Esophagus squamous epithelium (tissue), 4 donors: ENCODE measurements at regions not wholly inside any gene's neighbourhood (a gene's known extent, or its start where the extent isn't known, plus 50 kb on each side); places are given as distances from the start of the nearest gene placed in this dataset.

ENCODE experiments used
- POLR2A ChIP-seq, 4 donors: fragments of 450-650 bp; IDR thresholded peaks; one replicate each; pipeline ENCODE4 v1.6.1; 2017; ENCODE audit warnings: antibody characterized with exemption in 4 of 4, mild to moderate bottlenecking in 4 of 4, moderate library complexity in 3 of 4
- TF ChIP-seq, protein P1 (sequence below), 6 experiments: fragments of 450-650 bp in 4 of 6; fragments of 200-600 bp in 2 of 6; sonication (generic) in 2 of 6; IDR thresholded peaks; one replicate each; pipeline ENCODE4 v1.5.1; 2016 to 2019; ENCODE audit warnings: antibody characterized with exemption in 6 of 6, mild to moderate bottlenecking in 4 of 6, moderate library complexity in 4 of 6

DNA sequence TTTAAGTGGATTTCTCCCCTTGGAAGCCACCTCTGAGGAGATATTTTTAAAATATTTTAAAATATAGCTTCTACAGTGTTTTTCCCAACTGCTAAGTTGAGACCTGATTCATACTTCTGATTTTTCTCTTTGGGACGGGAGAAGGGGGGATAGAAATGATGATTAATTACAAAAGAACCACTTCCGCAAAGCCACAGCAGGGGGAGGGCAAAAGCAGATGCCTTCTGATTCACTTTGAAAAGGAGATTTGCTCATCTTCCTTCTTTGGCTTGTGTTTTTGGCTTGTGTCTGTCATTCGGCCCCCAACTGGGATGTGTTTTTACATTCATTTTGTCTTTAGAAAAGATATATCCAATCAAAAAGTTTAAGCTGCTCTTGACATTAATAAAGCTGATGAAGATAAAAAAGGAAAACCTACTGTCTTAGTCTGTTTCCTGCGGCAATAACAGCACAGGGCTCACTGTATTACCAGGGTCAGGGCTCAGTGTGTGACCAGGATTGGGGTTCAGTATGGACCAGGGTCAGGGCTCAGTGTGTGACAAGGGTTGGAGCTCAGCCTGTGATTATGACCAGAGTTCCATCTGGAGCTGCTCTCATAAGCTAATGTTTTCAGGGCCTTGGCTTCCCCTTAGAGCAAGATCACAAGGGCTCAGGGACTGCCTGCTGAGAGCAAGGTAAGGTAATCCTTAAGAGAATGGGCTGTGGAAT lies 223.2 kb downstream of the MTHFS start:
- TF ChIP-seq, protein P1, sequence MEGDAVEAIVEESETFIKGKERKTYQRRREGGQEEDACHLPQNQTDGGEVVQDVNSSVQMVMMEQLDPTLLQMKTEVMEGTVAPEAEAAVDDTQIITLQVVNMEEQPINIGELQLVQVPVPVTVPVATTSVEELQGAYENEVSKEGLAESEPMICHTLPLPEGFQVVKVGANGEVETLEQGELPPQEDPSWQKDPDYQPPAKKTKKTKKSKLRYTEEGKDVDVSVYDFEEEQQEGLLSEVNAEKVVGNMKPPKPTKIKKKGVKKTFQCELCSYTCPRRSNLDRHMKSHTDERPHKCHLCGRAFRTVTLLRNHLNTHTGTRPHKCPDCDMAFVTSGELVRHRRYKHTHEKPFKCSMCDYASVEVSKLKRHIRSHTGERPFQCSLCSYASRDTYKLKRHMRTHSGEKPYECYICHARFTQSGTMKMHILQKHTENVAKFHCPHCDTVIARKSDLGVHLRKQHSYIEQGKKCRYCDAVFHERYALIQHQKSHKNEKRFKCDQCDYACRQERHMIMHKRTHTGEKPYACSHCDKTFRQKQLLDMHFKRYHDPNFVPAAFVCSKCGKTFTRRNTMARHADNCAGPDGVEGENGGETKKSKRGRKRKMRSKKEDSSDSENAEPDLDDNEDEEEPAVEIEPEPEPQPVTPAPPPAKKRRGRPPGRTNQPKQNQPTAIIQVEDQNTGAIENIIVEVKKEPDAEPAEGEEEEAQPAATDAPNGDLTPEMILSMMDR (IDR thresholded peaks at IDR 0.05): no peak
- TF ChIP-seq POLR2A (IDR thresholded peaks at IDR 0.05): no peak
